Left lobe of liver (tissue), 2 donors: ENCODE measurements at regions not wholly inside any gene's neighbourhood (a gene's known extent, or its start where the extent isn't known, plus 50 kb on each side); places are given as distances from the start of the nearest gene placed in this dataset.

ENCODE experiments used
- ATAC-seq: fragments of 200-7000 bp; cut with Tn5 transposase; one replicate; pipeline ENCODE4 v1.9.1; 2020; ENCODE audit warnings: mild to moderate bottlenecking, moderate library complexity
- DNase-seq: peaks from one replicate; pipeline ENCODE4 v3.0.0-alpha.2; 2020; ENCODE audit warnings: low spot score
- donor health status: DM: no; HTN: no; CAD: no; lungs with moderate emphysema.
- donor health status: DM: no; HTN: yes; CAD: no.

DNA sequence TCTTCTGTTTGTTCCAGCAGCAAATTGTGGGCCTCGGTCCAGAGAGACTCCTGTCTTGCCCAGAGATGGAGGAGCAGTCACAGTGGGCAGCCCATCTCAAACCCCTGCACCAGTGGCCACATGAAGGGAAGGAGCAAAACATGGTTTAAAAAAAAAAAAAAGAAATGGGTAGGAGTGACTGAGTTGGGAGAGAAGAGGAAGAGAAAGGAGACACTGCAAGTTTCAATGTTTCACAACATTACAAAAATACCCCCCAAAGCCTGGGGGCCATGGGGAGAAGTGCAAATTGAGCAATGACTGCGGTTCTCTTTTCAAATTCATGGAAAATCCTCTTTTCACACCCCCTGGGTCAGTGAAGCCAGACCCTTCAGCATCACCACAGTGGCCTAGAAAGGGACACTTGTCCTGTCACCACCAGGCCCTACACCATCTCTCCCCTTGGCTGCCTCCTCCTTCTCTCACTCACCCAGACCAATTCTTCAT, 117.1 kb downstream of the ZFP36L2 start:
- no peak for DNase-seq
- no peak for ATAC-seq

DNA sequence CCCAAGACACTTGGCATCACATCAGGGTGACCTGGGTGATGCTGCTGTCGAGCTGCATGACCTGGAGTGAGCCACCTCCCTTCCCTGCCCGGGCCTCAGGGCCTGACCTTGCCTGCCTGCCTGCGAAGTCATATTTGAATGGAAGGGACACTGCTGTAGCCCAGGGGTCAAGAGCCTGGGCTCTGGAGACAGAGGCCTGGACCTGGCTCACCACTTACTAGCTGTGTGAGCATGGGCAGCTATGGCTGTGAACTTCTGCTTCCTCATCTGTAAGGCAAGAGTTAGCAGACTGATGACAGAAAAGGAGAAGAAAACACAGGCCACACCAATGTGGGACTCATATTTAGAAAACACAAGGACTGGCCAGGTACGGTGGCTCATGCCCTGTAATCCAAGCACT, 118.7 kb downstream of the ZFP36L2 start:
- peak; percentile 50 for ATAC-seq
- DNase-seq, result no peak

DNA sequence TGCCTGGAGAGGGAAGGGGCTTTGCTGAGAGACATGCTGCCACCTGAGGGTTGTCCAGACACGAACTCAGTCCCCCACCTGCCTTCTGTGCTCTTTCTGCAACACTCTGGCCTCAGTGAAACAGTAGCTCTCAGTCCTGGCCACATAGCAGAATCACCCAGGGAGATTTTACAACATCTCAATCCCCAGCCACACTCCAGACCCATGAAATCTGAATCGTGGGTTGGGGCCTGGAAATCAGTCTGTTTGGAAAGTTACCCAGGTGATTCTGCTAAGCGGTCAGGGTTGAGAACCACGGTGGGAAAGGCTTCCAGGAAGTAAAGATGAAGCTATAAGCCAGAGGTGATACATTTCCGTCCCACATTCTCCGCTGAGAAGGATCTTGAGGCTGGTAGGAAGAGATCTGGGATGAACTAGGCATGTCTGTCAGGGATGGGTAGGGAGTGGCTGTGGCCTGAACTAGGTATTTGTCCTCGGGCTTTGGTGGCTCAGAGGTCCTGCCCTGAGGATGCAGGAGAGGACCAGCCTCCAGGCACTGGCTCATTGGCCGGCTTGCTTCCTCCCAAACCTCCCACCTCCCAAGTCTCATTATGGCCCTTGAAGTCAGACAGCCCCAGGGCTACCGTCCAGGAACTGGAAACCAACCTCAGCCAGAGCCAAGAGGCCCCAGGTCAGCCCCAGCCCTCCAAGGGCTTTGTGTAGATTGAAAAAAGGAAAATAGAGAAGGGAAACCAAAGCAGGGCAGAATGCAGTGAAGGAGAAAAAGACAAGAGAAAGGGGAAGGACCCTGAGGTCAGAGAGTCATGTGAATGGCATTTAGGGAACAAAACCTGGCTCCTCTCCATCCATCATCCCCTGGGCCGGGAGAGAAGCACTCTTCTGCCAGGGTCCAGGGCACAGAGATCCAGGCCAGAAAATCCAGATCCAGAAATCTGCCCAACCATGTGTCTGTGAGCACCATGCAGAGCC, 119.6 kb downstream of the ZFP36L2 start:
- DNase-seq (no peak), ATAC-seq (peak; percentile 19)

DNA sequence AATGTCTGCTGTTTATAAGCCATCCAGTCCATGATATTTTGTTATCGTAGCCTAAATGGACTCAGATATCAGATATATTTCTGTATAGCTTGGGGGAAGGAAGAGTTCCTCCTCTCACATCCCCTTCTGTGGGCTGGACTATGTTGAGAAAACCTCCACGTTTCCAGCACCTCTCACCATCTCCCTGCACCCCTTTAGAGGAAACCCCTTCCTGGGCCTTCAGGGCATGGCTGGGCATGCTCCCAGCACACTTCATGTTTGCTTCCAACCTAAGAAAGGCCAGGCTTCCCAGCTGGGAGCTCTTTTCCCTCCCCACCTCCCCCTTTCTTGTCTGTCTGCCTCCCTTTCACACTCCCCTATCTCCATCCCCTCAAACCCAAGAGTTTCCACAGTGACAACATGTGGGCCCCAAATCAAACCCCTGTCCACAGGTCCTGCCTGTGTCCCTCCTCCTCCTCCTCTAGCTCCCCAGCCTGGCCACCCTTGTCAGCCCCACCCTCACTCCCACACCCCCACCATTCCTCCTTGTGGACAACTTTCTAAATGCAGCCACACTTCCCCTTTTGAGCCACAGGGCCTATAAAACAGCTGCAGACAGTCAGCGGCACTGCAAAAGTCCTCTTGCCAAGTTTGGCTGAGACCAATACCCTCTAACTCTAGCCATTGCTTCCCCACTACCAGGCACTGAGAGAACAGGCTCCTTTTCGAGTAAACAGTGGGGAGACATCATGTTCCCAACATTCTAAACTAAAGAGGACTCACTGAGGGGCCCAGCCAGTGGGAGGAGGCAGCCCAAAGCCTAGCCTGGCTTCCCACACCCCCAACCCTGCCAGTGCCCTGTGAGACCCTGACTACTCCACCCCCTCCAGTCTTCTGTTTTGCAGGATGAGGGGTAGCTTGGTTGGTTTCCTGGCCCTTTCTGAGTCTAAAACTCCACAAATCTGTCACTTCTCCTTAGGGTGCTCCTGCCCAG, 120.5 kb downstream of the ZFP36L2 start:
- ATAC-seq, result peak; percentile 19

DNA sequence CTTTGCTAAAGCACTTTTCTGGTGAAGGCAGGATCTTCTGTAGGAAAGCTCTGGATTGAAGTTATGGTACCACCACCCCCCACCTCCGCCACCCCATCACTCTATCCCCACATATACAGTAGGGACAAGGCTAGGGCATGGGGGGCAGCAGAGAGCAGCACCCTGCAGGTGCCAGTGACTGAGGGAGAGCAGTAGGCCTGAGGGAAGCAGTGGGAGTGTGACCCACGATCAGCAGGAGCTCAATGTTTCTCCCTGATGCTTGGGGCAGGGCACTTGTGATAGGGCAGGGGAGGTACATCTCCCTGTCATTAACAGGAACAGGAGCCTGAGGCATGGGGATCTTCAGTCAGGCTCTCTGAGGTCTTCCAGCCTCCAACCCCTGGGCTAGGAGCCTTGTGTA, 121.6 kb downstream of the ZFP36L2 start:
- no peak for ATAC-seq
- no peak for DNase-seq

More for the DNA sequence above, 120.5 kb downstream of the ZFP36L2 start:
- no peak for DNase-seq

DNA sequence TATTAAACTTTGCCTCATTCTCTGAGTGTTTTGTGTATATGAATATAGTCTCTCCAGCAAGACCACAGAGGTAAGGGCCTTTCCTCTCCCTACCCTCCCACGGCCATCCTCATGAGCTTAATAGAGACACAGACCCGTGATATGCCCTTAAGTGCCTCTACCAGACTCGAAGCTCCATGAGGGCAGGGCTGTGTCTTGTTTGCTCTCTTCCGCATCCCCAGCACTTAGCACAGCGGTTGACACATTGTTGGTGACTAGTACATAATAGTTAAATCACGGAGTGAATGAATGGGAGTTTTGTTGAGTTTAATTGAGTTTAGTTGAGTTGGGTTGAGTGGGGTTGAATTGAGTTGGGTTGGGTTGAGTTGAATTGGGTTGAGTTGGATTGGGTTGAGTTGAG, 122.3 kb downstream of the ZFP36L2 start:
- ATAC-seq, result no peak

DNA sequence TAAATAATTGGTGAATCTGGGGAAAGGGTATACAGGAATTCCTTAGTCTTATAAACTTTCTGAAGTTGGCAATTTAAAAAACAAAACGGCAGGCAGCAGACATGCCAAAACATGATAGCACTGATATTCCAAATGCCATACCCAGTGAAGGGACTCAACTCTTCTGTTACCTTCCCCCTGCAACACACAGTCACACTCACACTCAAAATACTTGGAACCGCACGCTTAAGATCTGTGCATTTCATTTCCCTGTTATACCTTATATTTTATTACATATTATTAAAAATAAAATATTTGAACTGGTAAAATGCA, 123.4 kb downstream of the ZFP36L2 start:
- DNase-seq (no peak), ATAC-seq (no peak)

More for the DNA sequence above, 122.3 kb downstream of the ZFP36L2 start:
- DNase-seq, result no peak

DNA sequence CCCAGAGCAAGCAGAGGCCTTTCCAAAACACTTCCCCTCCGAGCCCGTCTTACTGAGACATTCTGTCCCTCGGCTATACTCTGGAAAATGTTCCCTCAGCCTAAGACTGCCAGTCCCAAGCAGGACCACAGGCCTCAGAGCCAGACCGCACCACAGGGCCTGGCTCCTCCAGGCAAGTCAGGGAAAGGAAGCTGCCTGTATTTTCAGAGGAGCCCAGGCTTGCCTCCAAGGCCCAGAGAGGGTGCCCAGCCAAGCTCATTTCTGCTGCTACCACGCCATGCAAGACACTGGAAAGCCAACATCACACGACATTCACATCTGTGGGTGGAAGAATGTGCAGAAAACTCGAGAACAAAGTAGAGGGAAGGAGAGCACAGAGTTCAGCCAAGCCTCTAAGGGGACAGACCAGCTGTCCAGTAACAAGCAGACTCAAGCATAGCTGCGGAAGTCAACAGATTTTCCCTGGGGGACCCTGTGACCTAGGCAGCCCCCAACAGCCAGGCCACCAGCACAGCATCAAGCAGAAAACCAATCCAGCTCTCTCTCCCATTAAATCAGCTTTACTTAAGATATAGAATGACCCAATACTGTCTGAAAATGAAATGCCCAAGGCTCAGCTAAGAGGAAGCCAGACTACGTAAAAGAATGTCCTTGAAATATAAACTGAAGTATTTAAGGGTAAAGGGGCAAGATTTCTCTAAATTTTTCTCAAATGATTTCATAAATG, 123.9 kb downstream of the ZFP36L2 start:
- ATAC-seq, result no peak
- DNase-seq, result no peak

DNA sequence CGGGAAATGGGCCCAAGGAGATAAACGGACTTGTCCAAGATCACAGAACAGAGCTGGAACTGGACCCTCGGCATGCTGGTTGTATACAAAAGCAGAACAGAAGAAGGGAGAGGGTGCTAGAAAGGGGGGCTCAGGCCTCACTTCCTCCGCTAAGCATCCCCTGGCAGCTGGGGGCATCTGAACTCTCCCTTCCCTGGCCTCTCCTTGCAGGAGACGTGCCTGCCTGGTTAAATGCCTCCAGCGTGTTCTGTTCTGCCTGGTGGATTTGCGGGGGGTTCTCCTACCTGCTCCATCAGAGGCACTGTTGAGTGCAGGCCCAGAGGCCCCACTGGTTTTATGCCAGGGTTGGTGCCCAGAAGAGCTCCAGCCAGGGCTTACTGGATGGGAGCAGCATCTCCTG, 124.7 kb downstream of the ZFP36L2 start:
- no peak for DNase-seq
- no peak for ATAC-seq

DNA sequence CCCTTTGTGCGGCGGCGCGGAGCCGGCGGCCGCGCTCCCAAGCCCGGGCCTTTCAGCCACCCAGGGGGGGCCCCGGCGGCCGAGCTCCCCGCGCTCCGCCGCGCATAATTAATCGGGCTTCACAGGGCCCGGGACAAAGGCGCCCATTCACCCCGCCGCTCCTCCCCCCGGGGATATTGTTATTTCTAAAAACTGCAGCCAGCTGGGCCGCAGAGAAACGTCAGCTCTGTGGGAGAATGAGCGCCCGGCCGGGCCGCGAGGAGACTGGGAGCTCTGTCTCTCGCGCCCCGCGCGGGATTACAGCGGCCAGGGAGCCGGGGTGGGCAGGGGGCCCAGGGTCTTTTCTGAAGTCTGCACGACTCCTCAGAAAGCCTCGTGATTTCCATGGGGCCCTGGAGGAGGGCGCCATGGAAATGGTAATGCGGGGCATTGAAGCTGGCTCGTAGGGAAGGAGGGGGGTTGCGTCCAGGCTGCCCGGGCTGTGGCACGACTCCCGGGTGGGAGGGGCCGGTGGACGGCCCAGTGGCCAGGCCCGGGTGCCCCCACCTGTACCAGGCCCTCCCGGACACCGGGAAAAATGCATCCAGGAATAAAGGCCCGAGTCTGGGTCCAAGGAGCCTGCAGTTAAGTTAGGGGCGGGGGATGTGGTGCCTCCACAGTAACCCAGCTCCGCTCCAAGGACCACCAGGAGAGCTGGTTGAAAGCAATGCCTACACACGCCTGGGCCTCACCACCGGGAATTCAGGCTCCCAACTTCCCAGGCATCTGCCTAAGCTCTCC, 125.3 kb downstream of the ZFP36L2 start:
- no peak for DNase-seq

DNA sequence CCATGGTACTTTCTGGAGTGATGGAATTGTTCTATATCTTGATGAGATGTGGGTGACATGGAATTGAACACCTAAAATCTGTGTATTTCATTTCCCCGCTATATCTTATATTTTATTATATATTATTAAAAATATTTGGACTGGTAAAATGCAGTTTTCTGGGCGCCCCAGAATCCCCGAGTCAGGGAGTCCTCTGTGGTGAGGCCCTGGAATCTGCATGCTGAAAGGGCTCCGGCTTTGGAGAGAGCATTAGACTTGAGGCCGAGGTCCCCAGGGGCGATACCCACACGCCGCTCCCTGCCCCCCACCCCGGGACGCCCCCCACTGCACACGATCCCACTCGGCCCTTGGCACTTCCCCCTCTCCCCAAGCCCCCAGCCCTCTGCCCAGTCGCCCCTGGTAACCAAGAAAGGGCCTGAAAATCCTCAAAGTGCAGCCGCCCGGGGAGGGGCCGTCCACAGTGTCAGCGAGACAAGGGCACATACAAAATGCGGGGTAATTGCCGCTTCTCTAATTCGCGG, 126.0 kb downstream of the ZFP36L2 start:
- DNase-seq (no peak), ATAC-seq (no peak)

More for the DNA sequence above, 125.3 kb downstream of the ZFP36L2 start:
- peak; percentile 83 for ATAC-seq

DNA sequence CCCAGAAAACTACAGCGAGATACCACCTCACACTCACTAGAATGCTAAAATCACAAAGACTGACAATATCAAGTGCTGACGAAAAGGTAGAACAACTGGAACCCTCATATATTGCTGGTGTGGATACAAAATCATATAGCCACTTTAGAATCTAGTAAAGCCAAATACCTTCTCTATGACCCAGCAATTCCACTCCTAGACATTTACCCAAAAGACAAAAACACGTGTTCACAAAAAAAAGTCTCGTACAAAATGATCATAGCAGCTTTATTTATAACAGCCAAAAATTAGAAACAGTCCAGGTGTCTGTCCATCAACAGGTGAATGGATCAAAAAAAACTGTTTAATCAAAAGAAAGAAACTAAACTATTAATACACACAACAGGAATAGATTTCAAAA, 126.6 kb downstream of the ZFP36L2 start:
- ATAC-seq (no peak), DNase-seq (no peak)

DNA sequence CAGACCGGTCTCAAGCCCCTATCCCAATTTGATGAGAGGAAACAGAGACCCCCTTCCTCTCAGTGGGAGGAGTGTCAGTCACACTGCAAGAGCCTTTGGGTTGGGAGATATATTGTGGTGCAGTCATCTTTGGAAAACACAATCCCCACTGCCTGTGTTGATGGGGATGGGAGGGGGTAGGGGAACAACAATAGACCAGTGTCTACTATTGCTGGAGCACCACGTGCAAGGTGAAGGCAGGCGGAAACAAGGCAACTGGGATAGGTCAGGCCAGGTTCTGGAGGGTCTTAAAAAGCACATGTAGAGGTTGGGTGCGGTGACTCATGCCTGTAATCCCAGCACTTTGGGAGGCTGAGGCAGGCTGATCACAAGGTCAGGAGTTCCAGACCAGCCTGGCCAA, 127.9 kb downstream of the ZFP36L2 start:
- DNase-seq, result no peak
- no peak for ATAC-seq

DNA sequence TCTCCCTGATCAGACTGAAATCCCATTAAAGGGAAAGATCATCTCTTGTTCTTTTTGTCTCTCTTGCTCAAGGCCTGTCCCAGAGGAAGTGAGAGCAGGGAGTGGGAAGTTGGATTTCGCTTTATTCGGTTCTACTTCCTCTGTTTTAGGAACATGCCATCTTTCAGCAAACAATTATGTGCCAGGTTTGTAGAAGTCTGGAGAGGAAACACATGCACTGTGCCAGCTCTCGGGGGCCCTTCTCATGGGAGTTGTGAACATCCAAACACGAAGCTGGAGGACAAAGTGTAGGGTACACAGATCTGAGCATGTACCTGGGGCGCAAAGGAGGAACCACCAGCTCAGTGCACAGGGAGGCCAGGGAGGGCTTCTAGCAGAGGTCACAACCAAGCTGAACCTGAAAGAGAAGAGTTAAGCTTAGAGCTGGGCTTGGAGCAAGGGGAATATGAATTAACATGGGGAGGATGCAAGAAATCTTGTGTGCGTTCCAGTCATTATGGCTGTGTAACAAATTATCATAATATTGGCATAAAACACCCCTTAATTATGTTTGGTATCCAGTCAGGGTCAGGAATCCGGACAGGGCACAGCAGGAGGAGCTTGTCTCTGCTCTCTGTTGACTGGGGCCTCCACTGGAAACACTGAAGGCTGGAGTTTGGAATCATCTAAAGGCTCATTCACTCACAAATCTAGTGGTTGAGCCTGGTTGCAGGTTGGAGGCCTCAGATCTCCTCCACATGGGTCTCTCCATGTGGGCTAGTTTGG, 128.6 kb downstream of the ZFP36L2 start:
- DNase-seq (no peak), ATAC-seq (no peak)

DNA sequence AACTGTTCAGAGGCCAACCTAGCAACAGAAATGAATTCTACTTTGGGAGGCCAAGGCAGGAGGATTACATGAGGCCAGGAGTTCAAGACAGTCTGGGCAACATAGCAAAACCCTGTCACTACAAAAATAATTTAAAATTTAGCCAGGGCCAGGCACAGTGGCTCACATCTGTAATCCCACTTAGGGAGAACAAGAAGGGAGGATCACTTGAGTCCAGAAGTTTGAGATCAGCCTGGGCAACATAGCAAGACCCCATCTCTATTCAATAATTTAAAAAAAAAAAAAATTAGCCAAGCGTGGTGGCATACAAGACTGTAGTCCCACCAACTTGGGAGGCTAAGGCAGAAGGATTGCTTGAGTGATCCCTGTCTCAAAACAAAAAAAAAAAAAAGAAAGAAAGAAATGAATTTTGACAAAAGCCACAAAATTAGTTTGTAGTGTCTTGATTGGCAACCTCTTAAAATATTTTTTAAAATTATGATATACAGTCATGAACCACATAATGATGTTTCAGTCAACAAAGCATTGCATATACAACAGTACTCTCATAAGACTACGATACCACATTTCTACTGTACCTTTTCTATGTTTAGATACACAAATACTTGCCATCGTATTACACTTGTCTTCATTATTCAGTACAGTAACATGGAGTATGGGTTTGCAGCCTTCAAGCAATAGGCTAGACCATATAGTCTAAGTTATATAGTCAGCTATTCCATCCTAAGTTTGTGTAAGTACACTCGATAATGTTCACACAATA, 130.7 kb downstream of the ZFP36L2 start:
- ATAC-seq (no peak), DNase-seq (no peak)

DNA sequence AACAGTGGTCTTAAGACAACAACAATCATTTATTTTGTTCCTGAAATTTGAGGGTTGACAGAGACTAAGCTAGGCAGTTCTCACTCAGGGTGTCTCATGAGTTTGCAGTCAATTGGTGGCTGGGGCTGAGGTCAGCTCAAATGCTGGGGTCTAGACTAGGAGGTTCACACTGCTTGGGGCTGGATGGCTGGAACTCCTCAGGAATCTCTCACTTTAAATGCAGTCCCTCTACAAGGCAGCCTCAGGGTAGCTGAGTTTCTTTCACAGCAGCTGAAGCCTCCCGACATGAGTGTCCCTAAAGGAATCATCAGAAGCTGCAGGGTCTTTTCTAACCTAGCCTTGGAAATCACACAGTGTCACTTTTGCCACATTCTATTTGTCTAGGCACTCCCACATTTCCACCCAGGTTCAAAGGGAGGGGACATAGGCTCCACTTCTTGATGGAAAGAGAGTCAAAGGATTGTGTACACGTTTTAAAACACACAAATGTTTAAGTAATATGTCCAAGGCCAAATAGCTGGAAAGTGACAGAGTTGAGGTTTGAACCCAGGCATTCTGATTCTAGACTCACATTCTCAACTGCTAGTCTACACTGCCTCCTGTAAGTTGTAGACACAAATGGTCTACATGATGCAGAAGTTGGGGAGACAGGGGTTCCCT, 133.8 kb downstream of the ZFP36L2 start:
- ATAC-seq (no peak), DNase-seq (no peak)

DNA sequence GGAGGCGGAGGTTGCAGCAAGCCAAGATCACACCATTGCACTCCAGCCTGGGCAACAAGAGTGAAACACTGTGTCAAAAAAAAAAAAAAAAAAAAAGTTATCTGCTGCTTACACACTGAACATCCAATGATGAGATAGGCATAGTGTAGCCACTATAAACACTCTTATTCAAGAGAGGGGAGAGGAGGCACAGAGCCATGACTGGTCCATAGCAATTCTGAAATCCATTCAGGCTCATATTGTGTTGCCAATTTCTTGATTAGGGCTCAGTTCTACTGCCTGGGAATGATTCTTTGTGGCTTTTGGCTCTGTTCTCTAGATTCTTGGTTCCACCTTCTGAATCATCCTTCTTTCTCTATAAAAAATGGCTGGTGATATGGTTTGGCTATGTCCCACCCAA, 136.1 kb downstream of the ZFP36L2 start:
- no peak for ATAC-seq
- no peak for DNase-seq
